KMS-11 (cell line): ENCODE measurements at regions not wholly inside any gene's neighbourhood (a gene's known extent, or its start where the extent isn't known, plus 50 kb on each side); places are given as distances from the start of the nearest gene placed in this dataset.

Experiments used
- H2AFZ ChIP-seq: fragments of 200-600 bp; sonication (generic); 2 replicates; pipeline ENCODE4 v1.6.1; 2016; ENCODE audit warnings: antibody characterized with exemption, mixed run types, low read depth
- H3K27ac ChIP-seq: fragments of 200-600 bp; sonication (generic); 2 replicates; pipeline ENCODE4 v1.6.1; 2016; ENCODE audit warnings: mild to moderate bottlenecking, mixed run types
- H3K27me3 ChIP-seq: fragments of 200-600 bp; sonication (generic); 2 replicates; pipeline ENCODE4 v1.6.1; 2017; ENCODE audit warnings: mild to moderate bottlenecking, low read depth, mixed run types, moderate library complexity; ENCODE audit not compliant: insufficient read depth
- H3K36me3 ChIP-seq: fragments of 200-600 bp; sonication (generic); 2 replicates; pipeline ENCODE4 v1.6.1; 2017; ENCODE audit warnings: mild to moderate bottlenecking, mixed run types; ENCODE audit not compliant: insufficient read depth
- H3K4me1 ChIP-seq: fragments of 200-600 bp; sonication (generic); 2 replicates; pipeline ENCODE4 v1.6.1; 2016; ENCODE audit warnings: mild to moderate bottlenecking, low read depth, mixed run types; ENCODE audit not compliant: poor library complexity, severe bottlenecking
- H3K4me2 ChIP-seq: fragments of 200-600 bp; sonication (generic); 2 replicates; pipeline ENCODE4 v1.7.0; 2016; ENCODE audit warnings: mild to moderate bottlenecking, mixed run types
- H3K4me3 ChIP-seq: fragments of 200-600 bp; sonication (generic); IDR thresholded peaks from 2 replicates; pipeline ENCODE4 v1.6.1; 2017; ENCODE audit warnings: low read depth, low read length, mixed read lengths; ENCODE audit not compliant: insufficient read depth
- H3K79me2 ChIP-seq: fragments of 200-600 bp; sonication (generic); 2 replicates; pipeline ENCODE4 v1.6.1; 2016; ENCODE audit warnings: low read depth, mixed run types; ENCODE audit not compliant: insufficient read depth
- H3K9ac ChIP-seq: fragments of 200-600 bp; sonication (generic); 2 replicates; pipeline ENCODE4 v1.6.1; 2016; ENCODE audit warnings: mild to moderate bottlenecking, mixed run types
- H4K20me1 ChIP-seq: fragments of 200-600 bp; sonication (generic); 2 replicates; pipeline ENCODE4 v1.6.1; 2016; ENCODE audit warnings: mild to moderate bottlenecking, mixed run types; ENCODE audit not compliant: insufficient read depth
- TF ChIP-seq, protein P1 (sequence below): fragments of 200-600 bp; sonication (generic); conservative IDR thresholded peaks from 2 replicates; pipeline ENCODE4 v1.6.1; 2017; ENCODE audit warnings: low read depth, mild to moderate bottlenecking, antibody characterized with exemption, low read length, moderate library complexity, mixed read lengths

DNA sequence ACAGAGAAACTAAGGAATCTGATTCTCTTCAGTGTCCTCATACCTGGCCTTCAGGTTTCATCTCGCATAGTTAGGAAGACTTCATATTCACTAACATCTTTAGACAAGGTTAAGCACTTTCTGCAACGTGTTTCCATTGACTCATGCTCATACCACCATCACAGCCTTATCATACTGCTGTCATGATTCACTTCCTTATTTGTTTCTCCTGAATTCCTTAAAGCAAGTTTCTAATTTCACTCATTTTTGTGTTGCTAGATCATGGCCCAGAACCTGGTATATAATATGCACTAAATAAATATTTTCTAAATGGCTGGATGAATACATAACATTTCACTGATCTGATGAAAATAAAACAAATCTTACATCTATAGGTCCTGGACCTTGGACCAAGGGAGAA lies 472.9 kb downstream of the PRELID2 start:
- H3K4me3 ChIP-seq = no peak overlapping the region
- no peak overlapping the region for H2AFZ ChIP-seq
- H3K79me2 ChIP-seq = no peaks in the 10 kb centered on the region
- H3K4me2 ChIP-seq = no peak overlapping the region
- H3K9ac ChIP-seq = no peak overlapping the region
- no peaks in the 10 kb centered on the region for H3K36me3 ChIP-seq
- H3K4me1 ChIP-seq = no peaks in the 10 kb centered on the region
- no peak overlapping the region for H3K27ac ChIP-seq
- H4K20me1 ChIP-seq = no peaks in the 10 kb centered on the region
- TF ChIP-seq, protein P1, sequence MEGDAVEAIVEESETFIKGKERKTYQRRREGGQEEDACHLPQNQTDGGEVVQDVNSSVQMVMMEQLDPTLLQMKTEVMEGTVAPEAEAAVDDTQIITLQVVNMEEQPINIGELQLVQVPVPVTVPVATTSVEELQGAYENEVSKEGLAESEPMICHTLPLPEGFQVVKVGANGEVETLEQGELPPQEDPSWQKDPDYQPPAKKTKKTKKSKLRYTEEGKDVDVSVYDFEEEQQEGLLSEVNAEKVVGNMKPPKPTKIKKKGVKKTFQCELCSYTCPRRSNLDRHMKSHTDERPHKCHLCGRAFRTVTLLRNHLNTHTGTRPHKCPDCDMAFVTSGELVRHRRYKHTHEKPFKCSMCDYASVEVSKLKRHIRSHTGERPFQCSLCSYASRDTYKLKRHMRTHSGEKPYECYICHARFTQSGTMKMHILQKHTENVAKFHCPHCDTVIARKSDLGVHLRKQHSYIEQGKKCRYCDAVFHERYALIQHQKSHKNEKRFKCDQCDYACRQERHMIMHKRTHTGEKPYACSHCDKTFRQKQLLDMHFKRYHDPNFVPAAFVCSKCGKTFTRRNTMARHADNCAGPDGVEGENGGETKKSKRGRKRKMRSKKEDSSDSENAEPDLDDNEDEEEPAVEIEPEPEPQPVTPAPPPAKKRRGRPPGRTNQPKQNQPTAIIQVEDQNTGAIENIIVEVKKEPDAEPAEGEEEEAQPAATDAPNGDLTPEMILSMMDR = no peak
- H3K27me3 ChIP-seq = no peaks in the 10 kb centered on the region; the same call in 1 of the 2 replicates

DNA sequence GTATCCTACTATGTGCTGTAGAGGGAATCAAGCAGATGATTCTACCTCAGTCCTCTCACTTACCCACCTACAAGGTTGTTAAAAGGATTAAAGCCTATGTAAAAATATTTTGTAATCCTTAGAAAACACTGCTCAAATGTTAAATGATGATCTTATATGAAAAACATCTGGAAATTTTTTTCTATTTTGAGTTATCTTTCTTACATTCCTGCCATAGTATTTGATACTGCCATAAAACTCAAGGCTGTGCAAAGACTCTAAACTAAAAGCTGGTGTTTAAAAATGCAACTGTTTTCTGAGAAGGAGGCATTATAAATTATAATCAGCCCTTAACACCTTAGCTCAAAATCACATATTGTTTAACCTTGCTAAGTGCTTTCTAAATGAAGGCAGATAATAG lies 474.2 kb downstream of the PRELID2 start:
- no peak overlapping the region for H2AFZ ChIP-seq
- H3K4me2 ChIP-seq = no peak overlapping the region
- H3K27ac ChIP-seq = no peak overlapping the region
- H3K79me2 ChIP-seq = no peaks in the 10 kb centered on the region
- no peak overlapping the region for H3K4me3 ChIP-seq
- H3K4me1 ChIP-seq = no peaks in the 10 kb centered on the region
- H3K36me3 ChIP-seq = no peaks in the 10 kb centered on the region
- H3K9ac ChIP-seq = no peak overlapping the region
- TF ChIP-seq, protein P1 = no peak
- no peaks in the 10 kb centered on the region for H4K20me1 ChIP-seq
- H3K27me3 ChIP-seq = no peaks in the 10 kb centered on the region; the same call in 1 of the 2 replicates

DNA sequence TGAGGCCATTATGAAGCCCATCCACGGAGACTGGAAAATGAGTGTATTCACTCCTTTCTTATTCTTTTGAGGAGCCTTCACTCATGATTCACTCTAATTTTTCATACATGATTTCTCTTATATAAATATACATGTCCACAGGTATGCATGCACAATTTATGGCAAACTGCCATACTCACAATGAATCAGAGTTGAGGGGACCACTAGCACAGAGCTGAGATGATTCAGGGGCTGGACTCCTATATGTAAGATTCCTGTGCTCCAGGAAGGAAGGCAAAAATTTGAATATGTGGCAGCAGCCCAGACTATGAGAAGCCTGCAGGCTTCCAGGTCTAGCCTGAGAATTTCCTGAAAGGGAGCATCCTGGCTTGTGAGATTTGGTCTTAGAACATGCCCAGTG lies 484.6 kb downstream of the PRELID2 start:
- Histone ChIP-seq H4K20me1 (no peaks in the 10 kb centered on the region), H3K27ac (no peak overlapping the region), H3K4me2 (no peak overlapping the region), H2AFZ (no peak overlapping the region), H3K79me2 (no peaks in the 10 kb centered on the region), H3K9ac (no peak overlapping the region), H3K4me1 (no peaks in the 10 kb centered on the region), H3K36me3 (no peaks in the 10 kb centered on the region), H3K27me3 (no peaks in the 10 kb centered on the region), H3K4me3 (no peak overlapping the region)
- TF ChIP-seq, protein P1 = no peak

DNA sequence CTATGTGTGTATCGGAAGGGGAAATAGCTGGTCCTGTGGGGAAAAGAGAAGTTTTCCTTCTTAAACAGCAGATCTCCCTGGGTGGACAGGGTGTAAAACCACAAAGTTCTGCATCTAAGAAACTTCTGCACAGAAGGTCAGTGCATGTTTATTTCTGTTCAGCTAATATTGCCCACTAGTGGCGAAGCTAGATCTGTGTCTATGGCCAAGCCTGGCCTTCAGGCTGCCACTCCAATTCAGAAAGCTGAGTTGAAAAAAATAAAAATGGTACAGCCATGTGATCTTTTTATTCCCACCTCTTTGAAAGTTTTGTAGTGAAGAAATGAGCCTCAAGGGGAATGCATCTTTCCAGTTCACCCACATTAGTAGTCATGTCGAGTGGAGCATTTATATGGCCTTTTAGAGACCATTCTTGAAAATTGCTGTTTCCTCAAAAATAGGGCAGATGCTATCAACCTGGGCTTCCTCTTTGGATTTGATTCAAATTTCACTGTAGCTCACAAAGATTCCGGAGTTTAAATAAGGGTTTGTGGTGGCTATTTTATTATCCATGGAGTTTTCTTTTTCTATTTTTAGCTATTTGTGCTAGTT lies 488.0 kb downstream of the PRELID2 start:
- TF ChIP-seq, protein P1 = peak; percentile 52
- no peaks in the 10 kb centered on the region for H3K4me1 ChIP-seq
- H2AFZ ChIP-seq = no peak overlapping the region
- no peak overlapping the region for H3K4me3 ChIP-seq
- no peaks in the 10 kb centered on the region for H3K79me2 ChIP-seq
- no peak overlapping the region for H3K27ac ChIP-seq
- H3K4me2 ChIP-seq = no peak overlapping the region
- H3K36me3 ChIP-seq = no peaks in the 10 kb centered on the region
- no peaks in the 10 kb centered on the region for H4K20me1 ChIP-seq
- H3K27me3 ChIP-seq = no peaks in the 10 kb centered on the region
- H3K9ac ChIP-seq = no peak overlapping the region
